GM18907 (cell line): ENCODE measurements at regions not wholly inside any gene's neighbourhood (a gene's known extent, or its start where the extent isn't known, plus 50 kb on each side); places are given as distances from the start of the nearest gene placed in this dataset.

Experiments
- ATAC-seq: cut with Tn5 transposase; IDR thresholded peaks from one replicate; pipeline ENCODE4 v1.9.1; 2021; ENCODE audit warnings: mild to moderate bottlenecking, moderate library complexity; ENCODE audit not compliant: unreplicated experiment

- no peak for ATAC-seq
These were observed 74.8 kb upstream of the BCOR start for GRCh38 chrX:40172401-40173142.

- ATAC-seq: no peak
These were observed 74.0 kb upstream of the BCOR start for GRCh38 chrX:40171513-40172400.

- no peak for ATAC-seq
These were observed 73.2 kb upstream of the BCOR start for GRCh38 chrX:40170830-40171512.

GRCh38 chrX:40169193-40170101 is 71.7 kb upstream of the BCOR start:
- peak; percentile 52 for ATAC-seq

GRCh38 chrX:40168480-40169011 is 70.8 kb upstream of the BCOR start:
- no peak for ATAC-seq

GRCh38 chrX:40167850-40168479 is 70.2 kb upstream of the BCOR start:
- no peak for ATAC-seq

- ATAC-seq: no peak
These were observed 69.6 kb upstream of the BCOR start for GRCh38 chrX:40167233-40167849.

- ATAC-seq: no peak
These were observed 68.8 kb upstream of the BCOR start for GRCh38 chrX:40166582-40166981.

GRCh38 chrX:40165861-40166260 is 68.1 kb upstream of the BCOR start:
- no peak for ATAC-seq

GRCh38 chrX:40165206-40165605 is 67.4 kb upstream of the BCOR start:
- ATAC-seq: no peak

- ATAC-seq: no peak
These were observed 67.0 kb upstream of the BCOR start for GRCh38 chrX:40164751-40165150.

GRCh38 chrX:40158036-40158706 is 60.4 kb upstream of the BCOR start:
- ATAC-seq: no peak

GRCh38 chrX:40157228-40158035 is 59.7 kb upstream of the BCOR start:
- ATAC-seq: no peak

- ATAC-seq: no peak
These were observed 58.9 kb upstream of the BCOR start for GRCh38 chrX:40156470-40157227.

- ATAC-seq: no peak
These were observed 58.1 kb upstream of the BCOR start for GRCh38 chrX:40155589-40156469.

GRCh38 chrX:40154853-40155588 is 57.3 kb upstream of the BCOR start:
- ATAC-seq: no peak
